Prostate gland (tissue), 2 donors: ENCODE measurements at regions not wholly inside any gene's neighbourhood (a gene's known extent, or its start where the extent isn't known, plus 50 kb on each side); places are given as distances from the start of the nearest gene placed in this dataset.

ENCODE experiments used
- DNase-seq: peaks from one replicate; pipeline ENCODE4 v3.0.0-alpha.2; 2019; ENCODE audit warnings: low spot score
- H3K27ac ChIP-seq, 2 donors: fragments of 200-600 bp; sonication (generic); 2 replicates each; pipeline ENCODE4 v1.5.1; 2017 to 2019
- H3K27me3 ChIP-seq: fragments of 200-600 bp; sonication (generic); replicated peaks from 2 replicates; pipeline ENCODE4 v1.5.1; 2019; ENCODE audit not compliant: insufficient read depth
- H3K36me3 ChIP-seq, 2 donors: fragments of 200-600 bp; sonication (generic); 1 replicate in 1 of 2; 2 replicates in 1 of 2; pipeline versions ENCODE4 v1.5.1 to v1.8.1; 2017 to 2019
- H3K4me1 ChIP-seq: fragments of 200-600 bp; sonication (generic); replicated peaks from 2 replicates; pipeline ENCODE4 v1.5.1; 2019
- H3K4me3 ChIP-seq, 2 donors: fragments of 200-600 bp; sonication (generic); 2 replicates each; pipeline ENCODE4 v1.5.1; 2017 to 2019
- H3K9me3 ChIP-seq: fragments of 200-600 bp; sonication (generic); 2 replicates; pipeline ENCODE4 v1.5.1; 2017
- CTCF ChIP-seq, 4 experiments: fragments of 200-600 bp in 2 of 4; fragments of 450-650 bp in 2 of 4; sonication (generic) in 2 of 4; IDR thresholded peaks; 1 replicate in 3 of 4; 2 replicates in 1 of 4; pipeline ENCODE4 v1.5.1; 2016 to 2019; ENCODE audit warnings: antibody characterized with exemption in 4 of 4, mild to moderate bottlenecking in 2 of 4, moderate library complexity in 2 of 4
- POLR2A ChIP-seq: fragments of 450-650 bp; IDR thresholded peaks from one replicate; pipeline ENCODE4 v1.6.1; 2016; ENCODE audit warnings: antibody characterized with exemption, mild to moderate bottlenecking
- POLR2AphosphoS5 ChIP-seq: sonication (generic); formaldehyde crosslinking; IDR thresholded peaks from one replicate; pipeline ENCODE4 v1.6.1; 2017; ENCODE audit warnings: antibody characterized with exemption
- WGBS: methylation state at CpG from one replicate; pipeline ENCODE4 v1.1.5; 2018; 5-methylcytosine and 5-hydroxymethylcytosine counted together
- intact Hi-C: fragments of 100-400 bp; cut with DNase I; formaldehyde crosslinking; loops from one replicate; pipeline ENCODE4 v1.14.2; 2022

- H3K9me3 ChIP-seq, result no peaks in the 10 kb centered on the region
- H3K27me3 ChIP-seq, result no peaks in the 10 kb centered on the region
- H3K4me3 ChIP-seq, result no peak overlapping the region
- H3K36me3 ChIP-seq, result no peaks in the 10 kb centered on the region
- intact Hi-C loops, result no loop called here
- no peak for DNase-seq
- WGBS, result 99% methylated on average over 7 of the region's 7 CpGs
- H3K27ac ChIP-seq, result no peak overlapping the region
- H3K4me1 ChIP-seq, result no peaks in the 10 kb centered on the region
- TF ChIP-seq CTCF (IDR thresholded peaks at IDR 0.05) (no peak), POLR2A (no peak), POLR2AphosphoS5 (no peak)
Observed at GRCh38 chr13:34165158-34165557, 347.2 kb downstream of the RFC3 start.

- H3K36me3 ChIP-seq, result no peaks in the 10 kb centered on the region
- H3K27me3 ChIP-seq, result no peaks in the 10 kb centered on the region
- H3K4me1 ChIP-seq, result no peaks in the 10 kb centered on the region
- 91% methylated on average over 2 of the region's 2 CpGs for WGBS
- no peaks in the 10 kb centered on the region for H3K9me3 ChIP-seq
- no peak overlapping the region for H3K4me3 ChIP-seq
- H3K27ac ChIP-seq, result no peak overlapping the region
- TF ChIP-seq POLR2AphosphoS5 (no peak), CTCF (IDR thresholded peaks at IDR 0.05) (no peak), POLR2A (no peak)
- intact Hi-C loops, result no loop called here
- no peak for DNase-seq
Observed at GRCh38 chr13:34166406-34166805, 348.5 kb downstream of the RFC3 start.

DNA sequence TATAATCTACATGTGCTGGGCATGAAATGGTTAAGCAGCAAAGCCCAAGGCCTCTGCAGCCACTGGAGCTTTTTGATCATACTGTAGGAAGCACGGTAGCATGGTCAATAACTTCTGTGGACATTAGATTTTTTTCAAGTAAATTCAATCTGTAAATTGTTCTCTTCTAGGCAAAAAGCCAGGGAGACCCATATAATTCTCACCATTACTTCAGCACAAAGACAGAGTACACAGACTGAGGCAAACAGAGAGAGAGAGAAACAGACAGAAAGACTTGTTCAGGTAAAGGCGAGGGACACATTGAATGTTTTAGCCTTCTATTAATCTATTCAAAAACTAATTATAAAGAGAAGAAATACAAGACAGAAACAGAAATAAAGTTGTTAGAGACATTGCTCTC, 349.4 kb downstream of the RFC3 start:
- TF ChIP-seq CTCF (IDR thresholded peaks at IDR 0.05) (no peak), POLR2AphosphoS5 (no peak), POLR2A (no peak)
- WGBS, result 24% methylated on average over 2 of the region's 2 CpGs

DNA sequence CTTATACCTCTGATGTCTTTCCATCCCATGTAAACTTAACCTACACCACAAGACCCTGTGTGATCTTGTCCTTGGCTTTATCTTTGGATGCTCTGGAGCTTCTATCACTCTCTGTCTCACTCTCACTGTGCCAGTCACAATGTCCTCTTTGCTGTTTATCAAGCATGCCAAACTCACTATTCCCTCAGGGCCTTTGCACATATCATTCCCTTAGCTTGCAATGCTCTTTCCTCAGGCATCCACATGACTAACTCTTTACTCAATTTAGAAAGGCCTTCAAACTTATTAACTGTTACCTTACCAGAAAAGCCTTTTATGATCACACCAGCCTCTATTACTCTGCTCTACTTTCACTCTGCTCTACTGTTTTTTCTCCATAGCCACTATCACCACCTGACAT, 354.1 kb downstream of the RFC3 start:
- no peaks in the 10 kb centered on the region for H3K9me3 ChIP-seq
- DNase-seq, result no peak
- TF ChIP-seq POLR2A (no peak), CTCF (IDR thresholded peaks at IDR 0.05) (no peak), POLR2AphosphoS5 (no peak)
- H3K4me1 ChIP-seq, result no peaks in the 10 kb centered on the region
- no peaks in the 10 kb centered on the region for H3K27me3 ChIP-seq
- no peak overlapping the region for H3K27ac ChIP-seq
- intact Hi-C loops, result no loop called here
- H3K4me3 ChIP-seq, result no peak overlapping the region
- no peaks in the 10 kb centered on the region for H3K36me3 ChIP-seq

More for the DNA sequence above, 349.4 kb downstream of the RFC3 start:
- DNase-seq, result no peak
- no peak overlapping the region for H3K4me3 ChIP-seq
- H3K4me1 ChIP-seq, result no peaks in the 10 kb centered on the region
- no peaks in the 10 kb centered on the region for H3K36me3 ChIP-seq
- intact Hi-C loops, result no loop called here
- no peak overlapping the region for H3K27ac ChIP-seq
- H3K9me3 ChIP-seq, result no peaks in the 10 kb centered on the region
- no peaks in the 10 kb centered on the region for H3K27me3 ChIP-seq

- no peaks in the 10 kb centered on the region for H3K27me3 ChIP-seq
- no peaks in the 10 kb centered on the region for H3K9me3 ChIP-seq
- DNase-seq, result no peak
- no peaks in the 10 kb centered on the region for H3K36me3 ChIP-seq
- H3K4me1 ChIP-seq, result no peaks in the 10 kb centered on the region
- 62% methylated on average over 2 of the region's 2 CpGs for WGBS
- H3K27ac ChIP-seq, result no peak overlapping the region
- no peak overlapping the region for H3K4me3 ChIP-seq
- TF ChIP-seq POLR2AphosphoS5 (no peak), POLR2A (no peak), CTCF (IDR thresholded peaks at IDR 0.05) (no peak)
- intact Hi-C loops, result no loop called here
Observed at GRCh38 chr13:34174671-34175145, 356.8 kb downstream of the RFC3 start.
